Heart right ventricle (tissue), 16 donors: ENCODE measurements at regions not wholly inside any gene's neighbourhood (a gene's known extent, or its start where the extent isn't known, plus 50 kb on each side); places are given as distances from the start of the nearest gene placed in this dataset.

Experiments
- ATAC-seq, 8 donors: fragments of 200-7000 bp; cut with Tn5 transposase; one replicate each; pipeline ENCODE4 v1.9.1; 2020; ENCODE audit warnings: mild to moderate bottlenecking in 8 of 8, moderate library complexity in 8 of 8, moderate number of reproducible peaks in 1 of 8
- DNase-seq, 2 donors: peaks; one replicate each; pipeline ENCODE4 v3.0.0-alpha.2; 2020
- H3K27ac ChIP-seq, 10 donors: fragments of 200-600 bp; sonication (generic) in 2 of 10; one replicate each; pipeline versions ENCODE4 v1.5.0 to v1.8.0; 2020 to 2022; ENCODE audit warnings: mild to moderate bottlenecking in 3 of 10
- H3K27me3 ChIP-seq, 7 donors: fragments of 200-600 bp; one replicate each; pipeline ENCODE4 v1.8.0; 2021 to 2022; ENCODE audit warnings: mild to moderate bottlenecking in 2 of 7
- H3K36me3 ChIP-seq, 9 donors: fragments of 200-600 bp; sonication (generic) in 1 of 9; one replicate each; pipeline versions ENCODE4 v1.5.0 to v1.8.0; 2020 to 2022; ENCODE audit warnings: mild to moderate bottlenecking in 2 of 9
- H3K4me1 ChIP-seq, 9 donors: fragments of 200-600 bp; sonication (generic) in 1 of 9; one replicate each; pipeline versions ENCODE4 v1.5.0 to v1.8.0; 2020 to 2022; ENCODE audit warnings: mild to moderate bottlenecking in 4 of 9
- H3K4me3 ChIP-seq, 10 donors: fragments of 200-600 bp; sonication (generic) in 2 of 10; one replicate each; pipeline versions ENCODE4 v1.5.0 to v1.8.0; 2020 to 2022; ENCODE audit warnings: mild to moderate bottlenecking in 7 of 10, moderate library complexity in 2 of 10
- H3K9me3 ChIP-seq, 11 donors: fragments of 200-600 bp in 10 of 11; sonication (generic) in 2 of 11; one replicate each; pipeline versions ENCODE4 v1.5.0 to v1.8.0; 2013 to 2022; ENCODE audit warnings: mild to moderate bottlenecking in 2 of 11, control low read depth in 1 of 11, moderate library complexity in 1 of 11
- CTCF ChIP-seq, 9 donors: fragments of 200-600 bp; sonication (generic) in 2 of 9; IDR thresholded peaks; one replicate each; pipeline versions ENCODE4 v1.5.0 to v1.8.0; 2021 to 2022; ENCODE audit warnings: antibody characterized with exemption in 9 of 9, mild to moderate bottlenecking in 5 of 9, moderate library complexity in 1 of 9
- WGBS, 2 donors: extraction: QIAGEN DNeasy Blood & Tissue Kit; methylation state at CpG; one replicate each; pipeline ENCODE4 v1.1.7; 2013; ENCODE audit warnings: inconsistent platforms in 1 of 2; 5-methylcytosine and 5-hydroxymethylcytosine counted together
- intact Hi-C, 10 donors: fragments of 100-400 bp; cut with DNase I; formaldehyde crosslinking; loops; one replicate each; pipeline versions ENCODE4 v1.11.1 to v1.14.2; 2022
- donor health status: Arrhythmogenic right ventricular cardiomyopathy.
- donor health status: ischemic (EF 13 %, LVEDD 7.1; RV severe dilation, severe dysfunction).
- donor health status: healthy with polysubstance abuse.
- donor health status: DM: no; HTN: yes; CAD: no.
- donor health status: DM: no; HTN: no; CAD: no.
- donor health status: ischemic (EF 25% LVEDD 6.9; RV normal size, moderate dysfunction).
- donor health status: ischemic (EF 25% LVEDD 5.7; RV mildly dilated, moderate dysfunction).
- donor health status: healthy.
- donor health status: DM: yes; HTN: yes; CAD: no.
- donor health status: Ischemic cardiomyopathy.
- donor health status: ischemic (EF 35%, LVEDD 5.7; RV mildly dilated, moderate dysfunction).
- donor health status: nonischemic (EF 11% LVEDD 7.7; RV severe dilation, severe dysfunction).
- donor health status: DM: yes; HTN: yes; CAD: no.
- donor health status: PGD.
- donor health status: ischemic (EF 29% LVEDD 5.4; RV normal size, mild dysfunction).
- donor health status: nonischemic (EF 23%, LVEDD 6.1; RV moderate dilation, normal function).

GRCh38 chr18:76264876-76265250 is 230.2 kb downstream of the ZNF516 start:
- Histone ChIP-seq H3K36me3 (no peaks in the 10 kb centered on the region), H3K27ac (no peak overlapping the region), H3K27me3 (no peaks in the 10 kb centered on the region), H3K4me1 (peaks cover 0 to 9% (median 0%) of the 10 kb centered on the region in 9 donors), H3K9me3 (no peaks in the 10 kb centered on the region), H3K4me3 (no peak overlapping the region)
- intact Hi-C loops, result no loop called here
- DNase-seq (no peak), ATAC-seq (no peak)
- no peak for TF ChIP-seq CTCF (IDR thresholded peaks at IDR 0.05)
- 82 to 86% methylated on average over 10 of the region's 10 CpGs for WGBS, 2 donors

DNA sequence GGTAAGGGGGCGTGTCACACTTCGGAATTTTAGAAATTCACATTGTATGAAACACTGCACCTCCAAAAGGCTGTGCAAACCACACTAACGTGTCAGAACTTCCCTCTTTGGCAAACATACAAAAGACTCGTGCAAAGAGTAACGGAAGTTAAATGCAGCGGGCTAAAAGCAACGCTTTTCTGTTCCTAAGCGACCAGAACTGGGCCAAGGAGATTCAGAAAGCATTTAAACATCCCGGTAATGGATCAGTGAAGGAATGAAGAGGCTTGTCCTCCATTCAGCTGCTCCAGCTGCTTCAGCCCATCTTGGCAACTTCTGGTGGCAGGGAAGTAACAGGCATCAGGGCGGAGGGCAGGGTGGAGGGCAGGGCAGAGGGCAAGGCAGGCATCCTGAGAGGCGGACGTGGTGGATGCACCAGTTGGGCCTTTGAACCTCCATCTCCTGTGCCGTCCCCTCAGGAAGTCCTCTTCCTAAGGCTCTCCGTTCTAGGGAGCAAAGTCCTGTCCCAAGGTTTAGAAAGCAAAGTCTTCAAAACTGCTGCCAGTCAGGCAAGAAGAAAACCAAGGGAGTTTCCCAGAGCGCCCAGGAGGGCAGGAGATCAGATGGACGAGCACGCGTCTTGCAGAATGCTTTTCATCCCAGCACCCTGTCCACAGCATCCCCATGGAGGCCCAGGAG is 230.7 kb downstream of the ZNF516 start:
- H3K4me1 ChIP-seq, result peaks cover 0 to 9% (median 0%) of the 10 kb centered on the region in 9 donors
- WGBS, 2 donors, result 82 to 87% methylated on average over 18 of the region's 18 CpGs
- DNase-seq (no peak), ATAC-seq (no peak)
- TF ChIP-seq CTCF (IDR thresholded peaks at IDR 0.05), result no peak
- H3K27ac ChIP-seq, result no peak overlapping the region
- intact Hi-C loops, result no loop called here
- H3K4me3 ChIP-seq, result no peak overlapping the region
- H3K27me3 ChIP-seq, result peaks cover 0 to 2% (median 0%) of the 10 kb centered on the region in 7 donors
- H3K36me3 ChIP-seq, result no peaks in the 10 kb centered on the region
- H3K9me3 ChIP-seq, result no peaks in the 10 kb centered on the region

DNA sequence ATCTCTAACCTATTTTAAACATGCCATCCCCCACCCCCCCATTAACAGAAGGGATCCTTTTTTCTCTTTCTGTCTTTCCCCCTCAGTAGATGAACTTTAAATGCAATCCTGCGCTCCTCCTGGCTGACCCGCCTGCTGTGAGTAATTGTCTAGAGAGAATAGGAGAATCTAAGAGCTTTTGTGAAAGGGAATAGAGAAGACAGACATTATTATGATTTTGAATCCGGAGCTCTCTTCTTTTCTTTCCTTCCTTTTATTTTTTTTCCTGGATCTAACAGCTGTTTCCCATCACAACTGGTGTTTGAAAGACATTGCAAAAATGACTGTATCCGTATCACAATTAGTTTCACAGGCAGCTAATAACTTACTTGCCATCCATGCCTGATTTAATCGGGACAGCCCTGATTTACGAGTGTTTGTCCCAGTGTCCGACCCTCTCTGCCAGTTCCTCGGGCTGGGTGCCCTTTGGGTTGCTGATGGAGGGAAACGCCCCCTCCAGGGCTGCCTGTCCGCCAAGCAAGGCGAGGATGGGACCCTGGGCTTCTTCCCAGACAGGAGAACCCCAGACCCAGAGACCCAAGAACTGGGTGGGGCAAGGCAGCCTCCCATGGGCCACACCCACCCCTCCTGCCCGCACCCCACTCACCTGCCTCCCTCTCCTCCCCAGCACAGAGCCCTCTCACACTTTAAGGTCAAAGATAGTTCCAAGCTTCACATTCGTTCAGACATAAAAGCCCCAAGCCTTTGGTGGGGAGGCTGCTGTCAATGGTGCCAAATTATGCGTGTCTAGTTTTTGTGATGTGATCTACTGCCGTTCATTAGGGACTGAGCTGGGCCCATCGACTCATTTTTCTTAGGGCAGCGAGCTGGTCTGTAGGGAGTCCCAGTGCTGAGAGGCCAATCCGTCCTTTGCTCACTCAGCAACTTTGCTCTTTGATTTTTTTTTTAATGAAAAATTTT is 231.7 kb downstream of the ZNF516 start:
- intact Hi-C loops, result no loop called here
- 72 to 73% methylated on average over 18 of the region's 18 CpGs for WGBS, 2 donors
- Histone ChIP-seq H3K36me3 (no peaks in the 10 kb centered on the region), H3K4me1 (peaks cover 0 to 9% (median 0%) of the 10 kb centered on the region in 9 donors), H3K27ac (no peak overlapping the region), H3K4me3 (no peak overlapping the region), H3K27me3 (peaks cover 0 to 10% (median 0%) of the 10 kb centered on the region in 7 donors), H3K9me3 (no peaks in the 10 kb centered on the region)
- TF ChIP-seq CTCF (IDR thresholded peaks at IDR 0.05), result no peak
- ATAC-seq, result no peak
- DNase-seq, result no peak

GRCh38 chr18:76260941-76261472 is 234.0 kb downstream of the ZNF516 start:
- no peak overlapping the region for H3K27ac ChIP-seq
- no peak overlapping the region for H3K4me3 ChIP-seq
- peaks cover 0 to 12% (median 0%) of the 10 kb centered on the region in 9 donors for H3K4me1 ChIP-seq
- peaks cover 0 to 20% (median 5%) of the 10 kb centered on the region in 7 donors for H3K27me3 ChIP-seq
- ATAC-seq, result no peak
- WGBS, 2 donors, result 82 to 83% methylated on average over 16 of the region's 16 CpGs
- H3K9me3 ChIP-seq, result no peaks in the 10 kb centered on the region
- intact Hi-C loops, result no loop called here
- no peak for TF ChIP-seq CTCF (IDR thresholded peaks at IDR 0.05)
- H3K36me3 ChIP-seq, result no peaks in the 10 kb centered on the region
- DNase-seq, result no peak
